ENCODE measurements at regions not wholly inside any gene's neighbourhood (a gene's known extent, or its start where the extent isn't known, plus 50 kb on each side); places are given as distances from the start of the nearest gene placed in this dataset.

DNA sequence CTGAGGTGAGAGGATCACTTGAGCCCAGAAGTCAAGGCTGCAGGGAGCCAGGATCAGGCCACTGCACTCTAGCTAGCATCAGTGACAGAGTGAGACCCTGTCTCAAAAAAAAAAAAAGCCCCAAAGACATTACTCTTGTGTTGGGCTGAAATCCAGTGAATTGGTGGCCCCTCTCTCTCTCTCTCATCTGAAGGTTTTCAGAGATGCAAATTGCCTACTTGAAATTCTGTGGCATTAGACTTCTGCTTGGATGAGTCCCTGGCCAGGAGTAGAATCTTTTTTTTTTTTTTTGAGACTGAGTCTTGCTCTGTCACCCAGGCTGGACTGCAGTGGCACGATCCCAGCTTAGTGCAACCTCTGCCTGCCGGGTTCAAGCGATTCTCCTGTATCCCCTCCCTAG lies 112.0 kb upstream of the ATF7IP start:
- Mint-ChIP-seq H3K27me3 (ENCODE audit: low read depth) (no peaks in the 10 kb centered on the region), H3K9me3 (peaks cover 5% of the 10 kb centered on the region in 2 experiments; a peak in 3 of 5 replicates), H3K4me1 (peaks cover 37% of the 10 kb centered on the region in 2 experiments), H3K4me3 (no peak overlapping the region), H3K36me3 (ENCODE audit: insufficient read depth in 1 of 3, low read depth in 3 of 3) (peaks cover 0 to 6% (median 0%) of the 10 kb centered on the region in 3 experiments; a peak in 1 of 7 replicates), H3K27ac (no peak overlapping the region)
- Histone ChIP-seq H3K4ac (ENCODE audit: low read depth, low read length) (no peak overlapping the region), H3K9ac (ENCODE audit: extremely low read depth, insufficient read length, low read length) (no peak overlapping the region), H2BK5ac (ENCODE audit: insufficient read length, low read length) (no peak overlapping the region), H3K23me2 (ENCODE audit: insufficient read length, low read depth, low read length, poor library complexity, severe bottlenecking) (no peaks in the 10 kb centered on the region), H4K8ac (replicated peaks; ENCODE audit: insufficient read length, low read depth, low read length) (no peak overlapping the region), H2AK5ac (ENCODE audit: insufficient read length, low read length) (no peak overlapping the region), H2BK120ac (ENCODE audit: low read depth, low read length, poor library complexity, severe bottlenecking) (no peak overlapping the region), H3K27ac (ENCODE audit: insufficient read length, low read depth, low read length) (no peak overlapping the region), H3K4me2 (ENCODE audit: insufficient read depth, insufficient read length, low read length) (no peak overlapping the region), H3K56ac (ENCODE audit: insufficient read length, low read depth, low read length) (no peak overlapping the region), H3K18ac (ENCODE audit: insufficient read length, low read depth, low read length) (no peak overlapping the region), H3K14ac (ENCODE audit: insufficient read depth, low read length) (no peak overlapping the region), H4K5ac (ENCODE audit: insufficient read length, low read depth, low read length) (no peak overlapping the region), H4K20me1 (ENCODE audit: control insufficient read depth, insufficient read depth, insufficient read length) (no peaks in the 10 kb centered on the region), H2BK20ac (ENCODE audit: low read depth, low read length, poor library complexity, severe bottlenecking) (no peak overlapping the region), H3K4me1 (ENCODE audit: insufficient read depth, low read length) (peaks cover 10% of the 10 kb centered on the region; the same call in 1 of the 2 replicates), H2AFZ (ENCODE audit: low read length) (no peak overlapping the region), H3K9me3 (ENCODE audit: control insufficient read depth, low read depth, low read length) (no peaks in the 10 kb centered on the region), H3K79me1 (ENCODE audit: insufficient read depth, low read depth, low read length, poor library complexity, severe bottlenecking) (no peaks in the 10 kb centered on the region), H2BK15ac (ENCODE audit: low read depth, low read length) (no peak overlapping the region), H2BK12ac (ENCODE audit: insufficient read length, low read depth, low read length) (no peak overlapping the region), H3K23ac (ENCODE audit: insufficient read length, low read depth, low read length) (no peak overlapping the region), H3T11ph (ENCODE audit: low read length) (no peak overlapping the region), H4K91ac (ENCODE audit: insufficient read length, low read depth, low read length) (no peak overlapping the region), H3K27me3 (ENCODE audit: insufficient read depth, low read length) (no peaks in the 10 kb centered on the region), H3K79me2 (ENCODE audit: insufficient read depth, low read length) (no peaks in the 10 kb centered on the region)
- TF ChIP-seq, protein P1, sequence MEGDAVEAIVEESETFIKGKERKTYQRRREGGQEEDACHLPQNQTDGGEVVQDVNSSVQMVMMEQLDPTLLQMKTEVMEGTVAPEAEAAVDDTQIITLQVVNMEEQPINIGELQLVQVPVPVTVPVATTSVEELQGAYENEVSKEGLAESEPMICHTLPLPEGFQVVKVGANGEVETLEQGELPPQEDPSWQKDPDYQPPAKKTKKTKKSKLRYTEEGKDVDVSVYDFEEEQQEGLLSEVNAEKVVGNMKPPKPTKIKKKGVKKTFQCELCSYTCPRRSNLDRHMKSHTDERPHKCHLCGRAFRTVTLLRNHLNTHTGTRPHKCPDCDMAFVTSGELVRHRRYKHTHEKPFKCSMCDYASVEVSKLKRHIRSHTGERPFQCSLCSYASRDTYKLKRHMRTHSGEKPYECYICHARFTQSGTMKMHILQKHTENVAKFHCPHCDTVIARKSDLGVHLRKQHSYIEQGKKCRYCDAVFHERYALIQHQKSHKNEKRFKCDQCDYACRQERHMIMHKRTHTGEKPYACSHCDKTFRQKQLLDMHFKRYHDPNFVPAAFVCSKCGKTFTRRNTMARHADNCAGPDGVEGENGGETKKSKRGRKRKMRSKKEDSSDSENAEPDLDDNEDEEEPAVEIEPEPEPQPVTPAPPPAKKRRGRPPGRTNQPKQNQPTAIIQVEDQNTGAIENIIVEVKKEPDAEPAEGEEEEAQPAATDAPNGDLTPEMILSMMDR (conservative IDR thresholded peaks at IDR 0.05), result no peak
- no CpG with 5 or more reads among the region's 3 CpGs for WGBS (ENCODE audit: extremely low coverage, insufficient read length, low lambda C conversion rate)
- no peak for DNase-seq
